ENCODE measurements at regions not wholly inside any gene's neighbourhood (a gene's known extent, or its start where the extent isn't known, plus 50 kb on each side); places are given as distances from the start of the nearest gene placed in this dataset.

GRCh38 chr3:178152988-178153387 lies 383.2 kb upstream of the KCNMB2 start:
- Histone ChIP-seq H3K36me3 (no peaks in the 10 kb centered on the region), H3K27me3 (no peaks in the 10 kb centered on the region), H3K4me1 (no peaks in the 10 kb centered on the region), H3K9me3 (no peaks in the 10 kb centered on the region), H3K4me3 (no peak overlapping the region), H3K27ac (no peak overlapping the region)
- no peak for TF ChIP-seq CTCF (IDR thresholded peaks at IDR 0.05)
- no peak for DNase-seq
- intact Hi-C loops (cut with DNase I; ENCODE audit: low total_unique reads): no loop called here

GRCh38 chr3:178155521-178155920 lies 380.7 kb upstream of the KCNMB2 start:
- H3K36me3 ChIP-seq: no peaks in the 10 kb centered on the region
- intact Hi-C loops (cut with DNase I; ENCODE audit: low total_unique reads): no loop called here
- H3K4me3 ChIP-seq: no peak overlapping the region
- no peak overlapping the region for H3K27ac ChIP-seq
- DNase-seq: no peak
- no peak for TF ChIP-seq CTCF (IDR thresholded peaks at IDR 0.05)
- no peaks in the 10 kb centered on the region for H3K4me1 ChIP-seq
- no peaks in the 10 kb centered on the region for H3K9me3 ChIP-seq
- no peaks in the 10 kb centered on the region for H3K27me3 ChIP-seq

GRCh38 chr3:178156301-178156700 lies 379.9 kb upstream of the KCNMB2 start:
- H3K27me3 ChIP-seq: no peaks in the 10 kb centered on the region
- no peak overlapping the region for H3K4me3 ChIP-seq
- H3K36me3 ChIP-seq: no peaks in the 10 kb centered on the region
- H3K4me1 ChIP-seq: no peaks in the 10 kb centered on the region
- DNase-seq: no peak
- intact Hi-C loops (cut with DNase I; ENCODE audit: low total_unique reads): no loop called here
- no peak for TF ChIP-seq CTCF (IDR thresholded peaks at IDR 0.05)
- H3K27ac ChIP-seq: no peak overlapping the region
- no peaks in the 10 kb centered on the region for H3K9me3 ChIP-seq

GRCh38 chr3:178159691-178160220 lies 376.5 kb upstream of the KCNMB2 start:
- no peaks in the 10 kb centered on the region for H3K9me3 ChIP-seq
- H3K36me3 ChIP-seq: no peaks in the 10 kb centered on the region
- no peaks in the 10 kb centered on the region for H3K4me1 ChIP-seq
- intact Hi-C loops (cut with DNase I; ENCODE audit: low total_unique reads): no loop called here
- no peaks in the 10 kb centered on the region for H3K27me3 ChIP-seq
- no peak for TF ChIP-seq CTCF (IDR thresholded peaks at IDR 0.05)
- no peak overlapping the region for H3K4me3 ChIP-seq
- H3K27ac ChIP-seq: no peak overlapping the region
- no peak for DNase-seq

GRCh38 chr3:178169421-178169820 lies 366.8 kb upstream of the KCNMB2 start:
- Histone ChIP-seq H3K27ac (no peak overlapping the region), H3K4me3 (no peak overlapping the region), H3K4me1 (peaks cover 6 to 42% (median 10%) of the 10 kb centered on the region in 4 donors), H3K9me3 (no peaks in the 10 kb centered on the region), H3K27me3 (no peaks in the 10 kb centered on the region), H3K36me3 (no peaks in the 10 kb centered on the region)
- intact Hi-C loops (cut with DNase I; ENCODE audit: low total_unique reads): no loop called here
- TF ChIP-seq CTCF (IDR thresholded peaks at IDR 0.05): no peak
- no peak for DNase-seq
